HG02840 (cell line): ENCODE measurements at regions not wholly inside any gene's neighbourhood (a gene's known extent, or its start where the extent isn't known, plus 50 kb on each side); places are given as distances from the start of the nearest gene placed in this dataset.

Source experiments
- ATAC-seq: cut with Tn5 transposase; IDR thresholded peaks from one replicate; pipeline ENCODE4 v1.9.1; 2021; ENCODE audit warnings: mild to moderate bottlenecking, moderate library complexity, moderate number of reproducible peaks; ENCODE audit not compliant: unreplicated experiment, low FRiP score

DNA sequence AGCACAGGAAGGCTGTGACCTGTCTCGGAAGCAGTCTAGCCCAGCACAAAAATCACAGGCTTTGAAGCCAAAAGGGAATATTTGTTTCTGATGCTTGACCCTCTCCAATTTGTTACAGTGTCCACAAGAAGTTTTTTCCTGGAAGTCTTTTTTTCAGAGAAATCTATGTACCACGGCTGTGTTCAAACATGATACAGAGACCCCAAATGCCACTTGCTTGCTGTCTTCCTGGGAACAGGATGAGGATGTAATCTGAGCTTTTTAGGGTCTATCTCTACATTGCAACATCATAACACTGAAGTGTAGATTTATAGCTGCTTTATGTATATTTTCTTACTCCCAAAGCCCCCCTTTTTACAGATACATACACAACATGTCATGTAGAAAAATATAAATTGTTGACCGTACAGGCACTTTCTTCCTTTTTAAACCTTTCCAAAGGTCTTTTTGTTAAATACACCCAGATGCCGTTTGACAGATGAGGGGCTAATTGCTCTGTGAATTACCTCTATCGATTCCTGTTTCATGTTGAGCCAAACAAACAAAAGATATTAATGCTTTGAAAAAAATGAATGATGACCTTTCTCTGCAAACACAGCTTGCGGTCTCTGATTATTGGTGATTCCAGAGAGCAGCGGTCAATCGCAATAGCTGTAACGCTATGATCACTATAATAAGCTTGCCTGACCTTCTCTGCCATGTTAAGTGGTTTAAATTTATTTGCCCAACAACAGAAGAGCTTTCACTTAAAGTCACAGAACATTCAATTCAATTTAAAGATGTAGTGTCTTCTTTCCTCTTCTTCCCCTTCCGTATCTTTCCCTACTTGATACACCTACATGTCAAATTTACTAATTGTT, 875.9 kb upstream of the NR2F2 start:
- no peak for ATAC-seq

DNA sequence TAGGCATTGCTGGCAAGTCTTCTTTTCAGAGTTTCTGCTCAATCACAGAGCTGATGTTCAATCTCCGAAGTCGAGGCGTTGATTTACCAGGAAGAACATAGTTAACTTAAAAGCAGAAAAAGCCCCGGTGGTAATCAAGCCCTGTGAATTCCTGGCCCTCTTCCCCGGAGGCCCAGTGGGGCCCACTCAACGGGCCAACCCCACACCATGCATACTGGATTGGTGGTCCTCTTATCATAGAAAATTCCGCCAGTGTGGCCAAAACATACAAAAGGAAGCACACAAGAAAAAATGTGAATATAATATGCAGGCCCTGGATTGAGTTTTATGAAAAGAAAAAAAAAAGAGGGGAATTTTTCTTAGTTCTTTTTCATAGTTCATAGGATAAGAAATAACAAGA, 873.0 kb upstream of the NR2F2 start:
- ATAC-seq, result no peak

DNA sequence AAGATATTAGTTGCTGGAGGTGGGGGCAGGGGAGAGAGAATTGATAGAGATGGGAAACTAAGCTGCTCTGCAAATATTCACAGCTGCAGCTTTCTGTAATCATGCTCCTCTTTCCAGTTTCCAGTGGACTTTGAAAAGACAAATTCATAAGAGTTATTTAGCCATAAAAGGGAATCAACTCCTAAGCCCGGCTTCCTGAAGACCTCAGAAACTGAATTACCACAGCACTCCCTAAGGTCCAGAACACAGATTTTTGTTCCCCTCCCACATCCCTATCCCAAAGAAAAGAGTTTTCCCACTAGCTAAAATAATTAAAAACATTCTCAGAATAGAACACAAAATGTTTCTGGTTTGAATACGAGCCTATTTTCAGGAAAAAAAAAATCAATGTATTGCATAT, 871.8 kb upstream of the NR2F2 start:
- ATAC-seq, result no peak

DNA sequence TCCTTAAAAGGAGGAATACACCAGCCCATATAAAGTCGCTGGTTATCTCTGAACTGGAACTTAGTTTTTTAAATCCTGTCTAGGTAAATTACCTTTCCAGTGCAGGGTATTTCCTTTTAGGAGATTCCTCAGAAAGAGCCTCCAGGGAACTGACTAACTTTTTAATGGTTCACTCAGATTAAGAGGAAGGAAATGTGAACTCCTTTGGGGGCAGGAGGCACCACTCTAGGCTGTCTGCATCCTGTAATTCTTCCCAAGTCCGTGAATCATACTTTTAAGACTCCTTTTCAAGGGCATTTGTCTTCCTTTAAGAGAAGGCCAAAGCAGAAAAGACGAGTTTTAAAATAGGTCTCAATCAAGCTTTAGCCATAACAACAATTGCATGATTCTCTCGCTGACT, 871.2 kb upstream of the NR2F2 start:
- ATAC-seq, result no peak

DNA sequence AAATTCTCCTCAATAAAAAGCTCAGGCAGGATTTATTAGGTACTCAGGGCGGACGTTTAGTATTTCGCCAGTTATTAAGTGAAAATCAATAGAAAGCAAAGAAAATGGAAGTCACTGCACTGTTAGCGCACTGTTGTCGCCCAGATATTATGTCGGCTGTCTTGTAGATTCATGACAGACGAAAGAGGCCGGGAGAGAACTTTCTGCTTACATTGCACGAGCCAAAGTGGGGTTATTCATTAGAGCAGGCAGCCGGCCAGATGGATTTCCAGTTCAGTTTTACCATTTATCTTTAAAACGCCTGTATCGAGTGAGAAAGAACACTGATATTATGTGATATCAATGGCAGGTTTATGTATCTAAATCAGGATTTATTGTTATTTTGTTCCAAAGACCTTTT, 866.0 kb upstream of the NR2F2 start:
- no peak for ATAC-seq

DNA sequence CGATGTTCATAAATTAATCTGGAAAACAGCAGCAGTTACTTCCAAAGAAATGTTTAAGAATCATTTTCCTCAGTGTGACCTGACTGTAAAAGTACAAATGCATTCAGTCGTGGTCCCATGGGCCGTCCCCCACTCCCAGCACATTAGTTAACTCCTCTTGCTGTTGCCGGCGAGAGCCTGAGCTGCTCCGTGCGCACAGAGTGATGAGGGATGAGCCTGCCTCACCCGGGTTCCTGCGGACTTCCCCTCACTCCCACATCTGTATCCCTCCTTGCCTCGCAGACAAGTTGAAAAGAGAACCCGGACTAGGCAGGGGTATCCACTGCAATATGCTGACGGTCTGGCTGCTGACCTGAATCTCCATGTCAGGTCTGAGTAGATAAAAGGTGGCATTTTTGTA, 861.7 kb upstream of the NR2F2 start:
- no peak for ATAC-seq

DNA sequence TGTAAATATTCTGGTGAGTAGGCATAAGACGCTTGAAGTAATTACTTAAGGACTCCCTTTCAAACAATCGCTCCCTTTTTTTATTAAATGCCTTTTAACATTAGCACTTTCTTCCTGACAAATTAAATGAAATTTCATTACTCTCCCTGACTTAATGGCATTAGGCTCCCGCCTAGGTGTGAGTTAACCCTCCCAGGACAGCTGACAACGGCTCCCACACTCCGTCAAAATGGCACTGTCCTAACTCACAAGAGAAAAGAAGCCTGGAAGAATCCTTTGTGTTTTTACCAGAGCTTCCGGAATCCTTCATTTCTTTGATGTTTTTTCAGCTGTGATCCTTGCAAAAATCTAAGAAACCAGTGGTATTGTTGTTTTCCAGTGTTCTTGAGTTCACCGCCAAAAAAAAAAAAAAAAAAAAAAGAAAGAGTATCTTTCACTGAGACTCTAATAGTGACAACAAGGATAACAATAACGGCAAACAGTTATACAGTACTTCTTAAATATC, 861.0 kb upstream of the NR2F2 start:
- ATAC-seq, result no peak

DNA sequence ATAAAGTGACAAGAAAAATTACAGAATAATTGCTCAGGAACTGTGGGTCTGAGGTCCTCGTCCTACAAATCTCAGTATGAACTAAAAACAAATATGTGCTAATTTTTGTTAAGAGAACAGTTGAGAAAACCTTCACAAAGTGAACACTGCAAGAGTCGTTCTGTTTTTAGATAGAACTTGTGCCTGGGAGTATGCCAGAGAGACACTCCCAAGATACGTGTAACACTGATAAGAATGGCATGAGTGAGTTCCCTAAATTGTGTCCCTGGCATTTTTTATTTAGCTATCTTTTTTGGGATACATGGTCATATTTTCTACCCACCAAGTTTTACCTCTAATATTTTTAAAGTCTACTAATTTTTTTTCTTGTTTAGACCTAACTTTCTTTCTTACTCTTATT, 860.0 kb upstream of the NR2F2 start:
- ATAC-seq, result no peak

DNA sequence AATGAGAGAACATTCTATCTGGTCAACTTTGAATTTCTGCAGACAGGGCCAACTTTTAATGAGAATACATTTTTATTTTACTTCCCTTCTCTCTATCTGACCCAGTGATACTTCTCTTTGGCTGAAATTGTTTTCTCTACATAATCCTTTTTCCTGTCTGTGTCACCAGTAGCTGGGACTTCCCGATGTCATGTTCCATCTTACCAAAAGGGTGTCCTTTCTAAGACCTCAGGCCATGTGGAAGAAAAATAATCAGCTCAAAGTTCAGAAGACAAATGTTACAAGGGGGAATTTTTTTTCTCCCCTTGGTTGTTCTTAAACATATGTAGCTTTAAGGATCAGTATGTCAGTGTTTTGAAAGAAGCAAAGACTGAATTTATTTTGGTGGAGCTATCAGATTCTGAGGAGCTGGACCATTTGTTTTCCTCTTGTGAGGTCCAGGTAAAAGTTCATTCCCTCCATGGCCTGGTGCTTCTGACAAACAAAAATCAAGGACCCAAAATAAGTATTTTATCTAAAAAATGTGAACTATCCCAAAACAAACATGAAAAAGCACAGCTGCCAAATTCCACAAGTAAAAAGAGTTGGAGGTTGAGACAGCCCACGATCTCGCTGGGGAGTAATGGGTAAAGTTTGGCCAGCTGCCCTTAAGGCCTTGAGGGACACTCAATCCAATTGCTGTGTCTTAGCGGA, 859.4 kb upstream of the NR2F2 start:
- no peak for ATAC-seq

DNA sequence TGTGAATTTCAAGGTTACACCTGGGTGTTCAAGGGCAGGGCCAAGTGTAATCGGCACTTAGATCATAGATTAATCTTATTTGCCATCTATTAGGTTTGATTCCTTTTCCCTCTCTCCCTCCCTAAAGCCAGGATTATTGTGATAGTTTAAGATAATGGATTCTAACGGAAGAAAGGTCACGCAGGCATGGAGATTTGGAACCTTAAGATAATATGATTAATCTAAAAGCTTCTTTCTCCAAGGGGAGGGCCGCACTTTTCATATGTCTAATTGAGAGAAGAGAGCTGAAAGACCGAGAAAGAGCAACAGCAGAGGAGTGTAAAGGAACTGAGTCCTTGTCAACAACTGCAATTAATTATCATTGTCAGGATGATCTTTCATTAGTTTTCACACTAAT, 858.8 kb upstream of the NR2F2 start:
- ATAC-seq, result no peak

DNA sequence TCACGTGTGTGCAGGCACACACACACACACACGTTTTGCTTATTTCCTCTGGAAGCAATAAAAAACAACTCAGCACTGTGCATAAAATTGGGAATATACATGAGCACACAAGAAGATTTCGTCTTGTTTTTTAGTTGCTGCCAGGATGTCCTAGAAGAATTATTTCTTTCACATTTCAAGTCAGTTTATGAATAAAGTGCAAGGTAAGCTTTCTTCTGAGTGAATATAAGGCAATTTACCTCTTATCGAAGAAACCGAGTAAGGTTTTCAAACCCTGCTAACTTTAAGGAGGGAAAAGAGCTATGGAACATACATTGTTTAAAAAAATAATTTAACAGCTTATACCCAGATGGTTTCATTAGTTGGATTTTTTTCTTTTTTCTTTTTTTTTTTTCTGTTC, 855.4 kb upstream of the NR2F2 start:
- no peak for ATAC-seq

DNA sequence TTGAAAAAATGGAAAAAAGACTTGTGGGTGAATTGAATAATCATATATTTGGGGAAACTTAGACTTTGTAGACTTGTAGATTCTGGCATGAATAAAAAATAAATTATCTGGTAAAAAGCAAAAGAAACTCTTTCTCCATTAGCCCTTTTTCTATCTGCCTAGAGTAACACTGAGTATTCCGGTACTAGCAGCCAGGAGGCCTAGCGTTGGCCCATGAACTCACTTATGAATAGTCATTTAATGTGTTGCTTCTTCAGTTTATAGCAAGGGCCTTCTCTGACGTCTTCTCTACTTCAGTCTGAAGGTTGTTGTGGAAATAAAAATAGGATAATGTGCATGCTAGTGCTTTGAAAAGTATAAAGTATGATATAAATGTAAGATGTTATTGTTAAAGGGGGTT, 851.2 kb upstream of the NR2F2 start:
- ATAC-seq, result no peak

DNA sequence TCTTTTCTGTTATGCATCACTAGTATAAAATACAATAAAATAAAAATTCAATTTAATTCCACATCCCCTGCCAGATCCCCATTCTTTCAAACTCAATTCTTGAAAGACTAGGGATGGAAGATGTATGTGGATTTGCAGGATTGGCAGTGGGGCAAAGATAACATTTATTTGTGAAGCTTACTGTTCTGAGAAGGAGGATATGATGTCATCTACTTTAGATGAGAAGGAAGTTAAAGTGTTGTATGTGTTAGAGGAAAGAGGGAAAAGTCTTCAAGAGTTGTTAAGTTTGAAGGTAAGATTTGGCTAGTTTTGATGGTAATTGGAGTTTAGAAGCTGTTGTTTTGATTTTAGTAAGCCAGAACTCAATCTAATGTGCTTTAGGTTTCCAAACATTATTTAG, 845.1 kb upstream of the NR2F2 start:
- no peak for ATAC-seq

DNA sequence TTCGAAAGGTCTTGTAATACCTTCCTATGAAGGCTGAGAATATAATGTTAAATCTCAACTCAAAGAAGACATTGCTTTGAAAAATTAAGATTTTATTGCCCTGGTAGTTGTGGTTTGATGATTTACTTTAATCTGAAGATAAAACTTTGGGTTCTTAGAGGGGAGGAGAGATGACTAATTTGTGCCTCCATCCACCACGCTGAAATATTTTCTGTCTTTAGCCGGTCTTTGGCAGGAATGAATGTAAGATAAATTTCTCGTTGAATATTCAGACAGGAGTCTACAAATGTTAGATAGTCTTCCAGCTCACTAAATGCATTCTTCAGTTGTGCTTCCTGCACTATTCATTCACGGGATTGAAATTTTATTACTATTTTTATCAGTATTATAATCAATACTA, 844.3 kb upstream of the NR2F2 start:
- ATAC-seq, result no peak

DNA sequence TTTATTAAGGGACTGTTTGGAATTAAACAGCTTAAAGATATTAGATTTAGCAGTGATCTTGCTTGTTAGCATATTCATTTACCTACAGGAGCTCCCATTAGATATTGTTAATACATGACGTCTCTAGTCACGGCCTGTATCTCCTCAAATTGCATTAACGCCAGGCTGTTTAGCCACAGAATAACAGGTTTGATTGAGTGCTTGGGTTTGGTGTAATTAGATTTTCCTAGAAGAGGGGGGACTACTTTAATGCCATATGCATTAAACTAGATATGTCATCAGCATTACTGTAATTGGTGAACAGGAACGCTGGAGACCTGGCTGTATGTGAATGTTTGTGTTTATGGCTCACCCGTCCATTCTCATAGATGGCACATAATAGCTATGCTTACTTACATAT, 841.4 kb upstream of the NR2F2 start:
- ATAC-seq, result no peak

DNA sequence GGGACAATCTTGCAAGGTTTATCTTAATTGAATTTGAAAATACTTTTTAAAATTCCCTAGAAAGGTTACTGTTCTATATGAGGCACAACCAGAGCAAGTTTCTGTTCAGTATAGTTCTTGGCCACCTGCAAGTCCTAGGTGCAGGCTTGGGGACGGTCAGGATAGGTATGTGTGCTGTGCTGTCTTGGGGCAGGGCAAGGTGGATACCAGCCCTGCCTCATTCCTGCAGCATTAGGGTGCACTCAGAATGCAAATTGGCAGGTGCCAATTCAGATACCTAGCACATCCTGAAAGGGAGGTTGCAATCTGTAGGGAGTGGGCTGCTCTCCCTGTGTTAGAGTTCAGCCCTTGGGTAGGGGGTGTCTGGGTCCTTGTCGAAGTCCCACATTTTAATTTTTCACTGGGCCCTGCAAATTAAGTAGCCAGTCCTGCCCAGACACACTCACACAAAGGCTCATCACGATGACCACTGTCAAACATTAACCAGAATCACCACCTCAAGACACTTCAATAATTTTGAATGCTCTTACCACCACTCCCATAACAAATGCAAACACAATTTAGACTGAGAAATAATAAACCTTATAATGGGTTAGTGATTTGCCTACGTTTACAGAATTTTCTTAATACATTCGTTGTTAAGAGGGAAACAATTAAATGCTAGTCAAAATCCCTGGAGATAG, 838.0 kb upstream of the NR2F2 start:
- ATAC-seq, result no peak

DNA sequence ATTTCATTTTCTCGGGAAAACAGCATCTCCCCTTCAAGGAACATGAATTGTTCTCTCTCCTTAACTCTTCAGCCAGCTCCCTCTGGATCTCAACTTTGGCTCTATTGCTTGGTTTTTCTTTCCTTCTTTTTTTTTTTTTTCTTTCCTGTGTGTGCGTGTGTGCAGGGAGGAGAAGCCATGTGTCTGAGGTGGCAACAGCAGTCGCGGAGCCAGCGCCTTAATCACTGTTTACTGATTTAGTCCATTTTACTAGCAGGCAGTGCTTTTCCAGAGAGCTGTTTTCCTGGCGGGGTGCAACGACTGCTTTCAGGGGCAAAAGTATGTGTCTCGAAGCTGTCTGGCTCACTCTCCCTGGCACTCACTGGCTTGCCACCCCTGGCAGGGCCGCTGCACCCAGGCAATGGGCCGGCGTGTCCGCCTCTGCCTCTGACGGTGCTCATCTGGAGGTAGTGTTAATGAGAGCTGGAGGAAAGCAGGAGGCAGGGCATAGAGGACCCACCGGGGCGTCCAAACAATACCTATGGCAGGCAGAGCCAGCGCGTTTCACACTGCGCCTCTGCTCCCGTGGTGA, 835.4 kb upstream of the NR2F2 start:
- ATAC-seq, result no peak

DNA sequence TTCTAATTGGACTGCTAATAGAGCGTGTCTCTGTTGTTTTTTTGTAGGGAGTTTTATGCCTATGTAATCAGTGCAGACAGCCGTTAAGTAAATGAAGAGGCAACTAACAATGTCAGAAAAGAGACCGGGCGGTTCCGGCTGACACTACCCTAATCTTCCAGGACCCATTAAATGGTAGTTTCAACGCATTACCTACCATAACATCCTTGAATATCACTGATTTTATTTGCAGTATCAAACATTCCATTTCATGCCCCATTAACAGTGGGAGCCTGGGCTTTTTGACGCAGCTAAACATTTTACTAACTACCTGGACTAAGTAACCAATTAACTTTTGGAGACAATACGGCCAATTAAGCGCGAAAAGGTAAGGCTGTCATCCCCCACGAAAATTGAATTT, 832.9 kb upstream of the NR2F2 start:
- no peak for ATAC-seq

DNA sequence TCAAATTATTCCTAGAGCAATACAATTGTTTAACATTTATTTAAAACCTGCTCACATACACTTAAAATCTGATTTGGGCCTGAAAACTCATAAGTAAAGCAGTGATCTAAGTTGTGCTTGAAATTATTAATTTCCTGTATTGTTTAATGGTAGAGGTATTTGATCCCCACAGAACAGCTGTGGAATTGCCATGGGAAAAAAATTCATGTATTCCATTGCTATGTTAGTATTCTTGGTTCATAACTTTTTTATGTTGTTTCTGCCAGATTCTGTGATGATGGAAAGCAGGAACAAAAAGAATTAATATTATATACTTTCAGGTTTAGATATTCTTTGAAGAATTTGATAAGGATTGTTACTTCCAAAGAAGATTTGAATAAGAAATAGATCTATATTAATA, 831.5 kb upstream of the NR2F2 start:
- no peak for ATAC-seq

DNA sequence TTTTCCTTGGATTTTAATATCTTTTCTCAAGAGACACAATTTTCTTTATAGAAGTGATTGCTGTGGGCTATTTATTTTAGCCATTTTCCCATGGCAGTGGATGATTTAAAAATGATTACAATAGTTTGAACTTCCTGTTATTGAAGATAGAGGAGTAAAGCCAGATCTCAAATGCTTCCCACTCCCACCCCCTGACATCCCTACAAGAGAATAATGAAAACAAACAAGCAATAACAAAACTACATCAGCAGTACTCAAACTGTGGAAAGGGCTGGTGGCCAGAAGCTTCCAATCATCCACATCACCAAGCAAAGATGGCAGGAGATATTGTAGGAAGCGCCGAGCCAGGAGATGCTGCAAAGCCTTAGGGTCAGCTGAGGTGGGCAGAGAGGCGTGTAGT, 831.1 kb upstream of the NR2F2 start:
- ATAC-seq, result no peak

DNA sequence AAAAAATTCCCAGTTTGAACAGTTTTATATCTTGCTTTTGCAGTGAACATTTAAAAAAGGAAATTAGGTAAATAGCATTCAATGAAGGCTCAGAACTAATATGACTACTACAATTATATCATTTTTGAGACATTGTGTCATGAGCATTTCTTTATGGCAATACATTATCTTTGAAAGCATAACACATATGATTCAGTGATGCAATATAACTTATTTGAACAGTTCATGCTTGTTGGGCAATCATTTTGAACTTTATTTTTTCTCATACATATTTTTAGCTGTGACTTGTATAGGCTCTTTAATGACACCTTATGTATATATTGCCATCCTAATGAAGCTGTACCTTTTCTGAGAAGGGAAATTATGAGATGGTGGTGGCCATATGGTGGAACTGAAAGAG, 828.6 kb upstream of the NR2F2 start:
- no peak for ATAC-seq
